Thoracic aorta (tissue), 2 donors: ENCODE measurements at regions not wholly inside any gene's neighbourhood (a gene's known extent, or its start where the extent isn't known, plus 50 kb on each side); places are given as distances from the start of the nearest gene placed in this dataset.

Experiments
- ATAC-seq: fragments of 150-250 bp; one replicate; pipeline ENCODE4 v1.8.0; 2017; ENCODE audit warnings: low read depth; ENCODE audit not compliant: insufficient number of reproducible peaks, low FRiP score
- DNase-seq: peaks from one replicate; pipeline ENCODE4 v3.0.0-alpha.2; 2020; ENCODE audit warnings: low spot score
- H3K27ac ChIP-seq, 2 donors: fragments of 200-600 bp; sonication (generic); 1 replicate in 1 of 2; 2 replicates in 1 of 2; pipeline ENCODE4 v1.5.1; 2016; ENCODE audit warnings: mild to moderate bottlenecking in 2 of 2, moderate library complexity in 2 of 2
- H3K27me3 ChIP-seq: fragments of 200-600 bp; sonication (generic); replicated peaks from 2 replicates; pipeline ENCODE4 v1.6.0; 2016; ENCODE audit warnings: mild to moderate bottlenecking; ENCODE audit not compliant: insufficient read depth
- H3K36me3 ChIP-seq: fragments of 200-600 bp; sonication (generic); one replicate; pipeline ENCODE4 v1.5.1; 2016
- H3K4me1 ChIP-seq, 2 donors: fragments of 200-600 bp; sonication (generic); 1 replicate in 1 of 2; 2 replicates in 1 of 2; pipeline versions ENCODE4 v1.5.1 to v1.6.0; 2016; ENCODE audit warnings: low read depth in 2 of 2, mild to moderate bottlenecking in 1 of 2; ENCODE audit not compliant: control insufficient read depth in 1 of 2
- H3K4me3 ChIP-seq: fragments of 200-600 bp; sonication (generic); 2 replicates; pipeline ENCODE4 v1.5.1; 2016; ENCODE audit warnings: mild to moderate bottlenecking
- H3K9me3 ChIP-seq: fragments of 200-600 bp; sonication (generic); 2 replicates; pipeline ENCODE4 v1.5.1; 2016
- CTCF ChIP-seq: fragments of 200-600 bp; sonication (generic); IDR thresholded peaks from one replicate; pipeline ENCODE4 v1.5.1; 2019; ENCODE audit warnings: antibody characterized with exemption

- Histone ChIP-seq H3K4me3 (no peak overlapping the region), H3K9me3 (no peaks in the 10 kb centered on the region), H3K27me3 (no peaks in the 10 kb centered on the region), H3K27ac (no peak overlapping the region), H3K4me1 (no peaks in the 10 kb centered on the region), H3K36me3 (no peaks in the 10 kb centered on the region)
- peak; percentile 60 for TF ChIP-seq CTCF
- no peak for DNase-seq
- no peak for ATAC-seq
Observed at GRCh38 chr14:34322940-34323418, 139.1 kb downstream of the SPTSSA start.

GRCh38 chr14:34319140-34319539 is 142.9 kb downstream of the SPTSSA start:
- Histone ChIP-seq H3K36me3 (no peaks in the 10 kb centered on the region), H3K4me3 (no peak overlapping the region), H3K9me3 (no peaks in the 10 kb centered on the region), H3K27ac (no peak overlapping the region), H3K4me1 (no peaks in the 10 kb centered on the region), H3K27me3 (no peaks in the 10 kb centered on the region)
- ATAC-seq (no peak), DNase-seq (no peak)
- no peak for TF ChIP-seq CTCF

- Histone ChIP-seq H3K9me3 (no peaks in the 10 kb centered on the region), H3K4me3 (no peak overlapping the region), H3K36me3 (no peaks in the 10 kb centered on the region), H3K27me3 (no peaks in the 10 kb centered on the region), H3K27ac (no peak overlapping the region), H3K4me1 (no peaks in the 10 kb centered on the region)
- ATAC-seq (no peak), DNase-seq (no peak)
- TF ChIP-seq CTCF = no peak
Observed at GRCh38 chr14:34318014-34318413, 144.0 kb downstream of the SPTSSA start.

- DNase-seq (no peak), ATAC-seq (no peak)
- H3K9me3 ChIP-seq = no peaks in the 10 kb centered on the region
- H3K27ac ChIP-seq = no peak overlapping the region
- no peaks in the 10 kb centered on the region for H3K36me3 ChIP-seq
- H3K4me3 ChIP-seq = no peak overlapping the region
- H3K4me1 ChIP-seq = no peaks in the 10 kb centered on the region
- H3K27me3 ChIP-seq = no peaks in the 10 kb centered on the region
- TF ChIP-seq CTCF = no peak
Observed at GRCh38 chr14:34310724-34311123, 151.3 kb downstream of the SPTSSA start.

GRCh38 chr14:34303811-34304210 is 158.2 kb downstream of the SPTSSA start:
- Histone ChIP-seq H3K27me3 (no peaks in the 10 kb centered on the region), H3K4me1 (peaks cover 0 to 6% of the 10 kb centered on the region in 2 donors), H3K27ac (no peak overlapping the region), H3K36me3 (no peaks in the 10 kb centered on the region), H3K4me3 (no peak overlapping the region), H3K9me3 (no peaks in the 10 kb centered on the region)
- ATAC-seq (no peak), DNase-seq (no peak)
- no peak for TF ChIP-seq CTCF
